ENCODE measurements at regions not wholly inside any gene's neighbourhood (a gene's known extent, or its start where the extent isn't known, plus 50 kb on each side); places are given as distances from the start of the nearest gene placed in this dataset.

- Histone ChIP-seq H4K91ac (ENCODE audit: low read length) (no peak overlapping the region), H3K4me1 (ENCODE audit: control insufficient read depth, insufficient read depth, low read depth, low read length) (no peaks in the 10 kb centered on the region), H3K4ac (ENCODE audit: low read depth in 1 of 2, low read length in 2 of 2) (no peak overlapping the region), H3K27ac (ENCODE audit: low read length, poor library complexity, severe bottlenecking) (no peak overlapping the region), H3K18ac (ENCODE audit: low read depth in 1 of 2, low read length in 2 of 2) (no peak overlapping the region), H3K23ac (ENCODE audit: low read length in 2 of 2) (no peak overlapping the region), H2BK15ac (ENCODE audit: low read depth, poor library complexity, severe bottlenecking) (no peak overlapping the region), H3K9ac (ENCODE audit: low read length) (no peak overlapping the region), H2BK12ac (ENCODE audit: low read length in 2 of 2) (no peak overlapping the region), H2AFZ (ENCODE audit: low read depth, low read length) (no peak overlapping the region), H2BK120ac (ENCODE audit: low read depth, low read length) (no peak overlapping the region), H3K9me3 (ENCODE audit: control insufficient read depth, low read length) (no peaks in the 10 kb centered on the region), H3K4me3 (ENCODE audit: insufficient read depth in 1 of 2, low read depth in 1 of 2, low read length in 2 of 2) (no peak overlapping the region), H3K79me1 (replicated peaks; ENCODE audit: low read length, poor library complexity, severe bottlenecking) (no peaks in the 10 kb centered on the region), H2BK5ac (ENCODE audit: low read depth, low read length, poor library complexity, severe bottlenecking) (no peak overlapping the region), H3K36me3 (ENCODE audit: control insufficient read depth in 1 of 2, insufficient read depth in 2 of 2, low read depth in 1 of 2, low read length in 2 of 2) (no peaks in the 10 kb centered on the region), H3K27me3 (ENCODE audit: control insufficient read depth in 1 of 2, insufficient read depth in 1 of 2, low read length in 2 of 2) (no peaks in the 10 kb centered on the region), H3K4me2 (ENCODE audit: low read length, poor library complexity, severe bottlenecking) (no peak overlapping the region), H3K14ac (ENCODE audit: low read length in 2 of 2) (no peak overlapping the region), H4K8ac (ENCODE audit: low read length) (no peak overlapping the region), H2AK5ac (ENCODE audit: low read length, severe bottlenecking) (no peak overlapping the region)
- 83% methylated on average over 6 of the region's 6 CpGs for WGBS
- no peak for DNase-seq
Observed at GRCh38 chr4:81751531-81752289, 280.0 kb upstream of the RASGEF1B start.

- no peaks in the 10 kb centered on the region for H3K36me3 ChIP-seq (ENCODE audit: control insufficient read depth in 1 of 2, insufficient read depth in 2 of 2, low read depth in 1 of 2, low read length in 2 of 2)
- H3K27ac ChIP-seq (ENCODE audit: low read length, poor library complexity, severe bottlenecking) = no peak overlapping the region
- no peak overlapping the region for H2BK120ac ChIP-seq (ENCODE audit: low read depth, low read length)
- H3K9ac ChIP-seq (ENCODE audit: low read length) = no peak overlapping the region
- H3K14ac ChIP-seq (ENCODE audit: low read length in 2 of 2) = no peak overlapping the region
- H2BK12ac ChIP-seq (ENCODE audit: low read length in 2 of 2) = no peak overlapping the region
- no peak overlapping the region for H3K23ac ChIP-seq (ENCODE audit: low read length in 2 of 2)
- no peak overlapping the region for H2AFZ ChIP-seq (ENCODE audit: low read depth, low read length)
- H3K4ac ChIP-seq (ENCODE audit: low read depth in 1 of 2, low read length in 2 of 2) = no peak overlapping the region
- no peak overlapping the region for H4K8ac ChIP-seq (ENCODE audit: low read length)
- H3K79me1 ChIP-seq (replicated peaks; ENCODE audit: low read length, poor library complexity, severe bottlenecking) = no peaks in the 10 kb centered on the region
- no peak overlapping the region for H3K18ac ChIP-seq (ENCODE audit: low read depth in 1 of 2, low read length in 2 of 2)
- H3K4me1 ChIP-seq (ENCODE audit: control insufficient read depth, insufficient read depth, low read depth, low read length) = no peaks in the 10 kb centered on the region
- no peak overlapping the region for H4K91ac ChIP-seq (ENCODE audit: low read length)
- H3K9me3 ChIP-seq (ENCODE audit: control insufficient read depth, low read length) = no peaks in the 10 kb centered on the region
- WGBS = 62% methylated on average over 2 of the region's 2 CpGs
- no peak for DNase-seq
- H3K4me3 ChIP-seq (ENCODE audit: insufficient read depth in 1 of 2, low read depth in 1 of 2, low read length in 2 of 2) = no peak overlapping the region
- H2BK5ac ChIP-seq (ENCODE audit: low read depth, low read length, poor library complexity, severe bottlenecking) = no peak overlapping the region
- H3K27me3 ChIP-seq (ENCODE audit: control insufficient read depth in 1 of 2, insufficient read depth in 1 of 2, low read length in 2 of 2) = no peaks in the 10 kb centered on the region
- no peak overlapping the region for H3K4me2 ChIP-seq (ENCODE audit: low read length, poor library complexity, severe bottlenecking)
- H2BK15ac ChIP-seq (ENCODE audit: low read depth, poor library complexity, severe bottlenecking) = no peak overlapping the region
- no peak overlapping the region for H2AK5ac ChIP-seq (ENCODE audit: low read length, severe bottlenecking)
Observed at GRCh38 chr4:81747242-81747930, 275.7 kb upstream of the RASGEF1B start.

GRCh38 chr4:81746773-81747172 lies 275.1 kb upstream of the RASGEF1B start:
- Histone ChIP-seq H2BK12ac (ENCODE audit: low read length in 2 of 2) (no peak overlapping the region), H3K4me1 (ENCODE audit: control insufficient read depth, insufficient read depth, low read depth, low read length) (no peaks in the 10 kb centered on the region), H4K8ac (ENCODE audit: low read length) (no peak overlapping the region), H3K27me3 (ENCODE audit: control insufficient read depth in 1 of 2, insufficient read depth in 1 of 2, low read length in 2 of 2) (no peaks in the 10 kb centered on the region), H3K27ac (ENCODE audit: low read length, poor library complexity, severe bottlenecking) (no peak overlapping the region), H3K79me1 (replicated peaks; ENCODE audit: low read length, poor library complexity, severe bottlenecking) (no peaks in the 10 kb centered on the region), H4K91ac (ENCODE audit: low read length) (no peak overlapping the region), H3K14ac (ENCODE audit: low read length in 2 of 2) (no peak overlapping the region), H3K4me2 (ENCODE audit: low read length, poor library complexity, severe bottlenecking) (no peak overlapping the region), H3K36me3 (ENCODE audit: control insufficient read depth in 1 of 2, insufficient read depth in 2 of 2, low read depth in 1 of 2, low read length in 2 of 2) (no peaks in the 10 kb centered on the region), H3K18ac (ENCODE audit: low read depth in 1 of 2, low read length in 2 of 2) (no peak overlapping the region), H2BK120ac (ENCODE audit: low read depth, low read length) (no peak overlapping the region), H3K4ac (ENCODE audit: low read depth in 1 of 2, low read length in 2 of 2) (no peak overlapping the region), H2AFZ (ENCODE audit: low read depth, low read length) (no peak overlapping the region), H3K23ac (ENCODE audit: low read length in 2 of 2) (no peak overlapping the region), H3K9me3 (ENCODE audit: control insufficient read depth, low read length) (no peaks in the 10 kb centered on the region), H3K9ac (ENCODE audit: low read length) (no peak overlapping the region), H2BK5ac (ENCODE audit: low read depth, low read length, poor library complexity, severe bottlenecking) (no peak overlapping the region), H2BK15ac (ENCODE audit: low read depth, poor library complexity, severe bottlenecking) (no peak overlapping the region), H3K4me3 (ENCODE audit: insufficient read depth in 1 of 2, low read depth in 1 of 2, low read length in 2 of 2) (no peak overlapping the region), H2AK5ac (ENCODE audit: low read length, severe bottlenecking) (no peak overlapping the region)
- no CpG with 5 or more reads among the region's 1 CpG for WGBS
- DNase-seq = no peak

GRCh38 chr4:81746071-81746470 lies 274.4 kb upstream of the RASGEF1B start:
- no peak overlapping the region for H3K4me2 ChIP-seq (ENCODE audit: low read length, poor library complexity, severe bottlenecking)
- H3K27ac ChIP-seq (ENCODE audit: low read length, poor library complexity, severe bottlenecking) = no peak overlapping the region
- no peak overlapping the region for H4K91ac ChIP-seq (ENCODE audit: low read length)
- H3K9ac ChIP-seq (ENCODE audit: low read length) = no peak overlapping the region
- no peak overlapping the region for H3K4me3 ChIP-seq (ENCODE audit: insufficient read depth in 1 of 2, low read depth in 1 of 2, low read length in 2 of 2)
- H3K14ac ChIP-seq (ENCODE audit: low read length in 2 of 2) = no peak overlapping the region
- no peaks in the 10 kb centered on the region for H3K27me3 ChIP-seq (ENCODE audit: control insufficient read depth in 1 of 2, insufficient read depth in 1 of 2, low read length in 2 of 2)
- no peak overlapping the region for H2BK12ac ChIP-seq (ENCODE audit: low read length in 2 of 2)
- H2BK15ac ChIP-seq (ENCODE audit: low read depth, poor library complexity, severe bottlenecking) = no peak overlapping the region
- DNase-seq = no peak
- no peaks in the 10 kb centered on the region for H3K9me3 ChIP-seq (ENCODE audit: control insufficient read depth, low read length)
- H3K23ac ChIP-seq (ENCODE audit: low read length in 2 of 2) = no peak overlapping the region
- WGBS = 80% methylated on average over 1 of the region's 2 CpGs
- no peak overlapping the region for H2AK5ac ChIP-seq (ENCODE audit: low read length, severe bottlenecking)
- H3K4ac ChIP-seq (ENCODE audit: low read depth in 1 of 2, low read length in 2 of 2) = no peak overlapping the region
- H3K79me1 ChIP-seq (replicated peaks; ENCODE audit: low read length, poor library complexity, severe bottlenecking) = no peaks in the 10 kb centered on the region
- no peaks in the 10 kb centered on the region for H3K4me1 ChIP-seq (ENCODE audit: control insufficient read depth, insufficient read depth, low read depth, low read length)
- H3K36me3 ChIP-seq (ENCODE audit: control insufficient read depth in 1 of 2, insufficient read depth in 2 of 2, low read depth in 1 of 2, low read length in 2 of 2) = no peaks in the 10 kb centered on the region
- no peak overlapping the region for H2BK120ac ChIP-seq (ENCODE audit: low read depth, low read length)
- no peak overlapping the region for H2AFZ ChIP-seq (ENCODE audit: low read depth, low read length)
- no peak overlapping the region for H3K18ac ChIP-seq (ENCODE audit: low read depth in 1 of 2, low read length in 2 of 2)
- H4K8ac ChIP-seq (ENCODE audit: low read length) = no peak overlapping the region
- no peak overlapping the region for H2BK5ac ChIP-seq (ENCODE audit: low read depth, low read length, poor library complexity, severe bottlenecking)

Measured in mesenchymal stem cell (in vitro differentiated cells and primary cell).